GM18870 (cell line): ENCODE measurements at regions not wholly inside any gene's neighbourhood (a gene's known extent, or its start where the extent isn't known, plus 50 kb on each side); places are given as distances from the start of the nearest gene placed in this dataset.
"Not testable (repeated sequence)": the region's sequence is repeated elsewhere in the genome, so short reads cannot be mapped to it uniquely, and the experiment has no call there.

ENCODE experiments used
- ATAC-seq: cut with Tn5 transposase; IDR thresholded peaks from one replicate; pipeline ENCODE4 v1.9.1; 2021; ENCODE audit warnings: moderate library complexity; ENCODE audit not compliant: unreplicated experiment

GRCh38 chr5:174807471-174807870 is 83.1 kb downstream of the MSX2 start:
- ATAC-seq, result no peak

- ATAC-seq, result no peak
Measured at GRCh38 chr5:174806729-174807128, 82.3 kb downstream of the MSX2 start.

GRCh38 chr5:174801798-174802197 is 77.4 kb downstream of the MSX2 start:
- no peak for ATAC-seq

- ATAC-seq, result no peak
Measured at GRCh38 chr5:174800435-174800834, 76.1 kb downstream of the MSX2 start.

GRCh38 chr5:174799121-174799520 is 74.7 kb downstream of the MSX2 start:
- ATAC-seq, result no peak

- ATAC-seq, result no peak
Measured at GRCh38 chr5:174798551-174798951, 74.2 kb downstream of the MSX2 start.

GRCh38 chr5:174796711-174797192 is 72.4 kb downstream of the MSX2 start:
- no peak for ATAC-seq

- no peak for ATAC-seq
Measured at GRCh38 chr5:174794931-174795672, 70.7 kb downstream of the MSX2 start.

GRCh38 chr5:174793684-174794328 is 69.4 kb downstream of the MSX2 start:
- ATAC-seq, result no peak

- ATAC-seq, result no peak
Measured at GRCh38 chr5:174793076-174793475, 68.7 kb downstream of the MSX2 start.

- not testable (repeated sequence) for ATAC-seq
Measured at GRCh38 chr5:174792265-174792664, 67.9 kb downstream of the MSX2 start.

- ATAC-seq, result no peak
Measured at GRCh38 chr5:174790906-174791305, 66.5 kb downstream of the MSX2 start.

GRCh38 chr5:174789596-174789995 is 65.2 kb downstream of the MSX2 start:
- ATAC-seq, result no peak

GRCh38 chr5:174785120-174785680 is 60.8 kb downstream of the MSX2 start:
- ATAC-seq, result no peak
